ENCODE measurements at regions not wholly inside any gene's neighbourhood (a gene's known extent, or its start where the extent isn't known, plus 50 kb on each side); places are given as distances from the start of the nearest gene placed in this dataset.

DNA sequence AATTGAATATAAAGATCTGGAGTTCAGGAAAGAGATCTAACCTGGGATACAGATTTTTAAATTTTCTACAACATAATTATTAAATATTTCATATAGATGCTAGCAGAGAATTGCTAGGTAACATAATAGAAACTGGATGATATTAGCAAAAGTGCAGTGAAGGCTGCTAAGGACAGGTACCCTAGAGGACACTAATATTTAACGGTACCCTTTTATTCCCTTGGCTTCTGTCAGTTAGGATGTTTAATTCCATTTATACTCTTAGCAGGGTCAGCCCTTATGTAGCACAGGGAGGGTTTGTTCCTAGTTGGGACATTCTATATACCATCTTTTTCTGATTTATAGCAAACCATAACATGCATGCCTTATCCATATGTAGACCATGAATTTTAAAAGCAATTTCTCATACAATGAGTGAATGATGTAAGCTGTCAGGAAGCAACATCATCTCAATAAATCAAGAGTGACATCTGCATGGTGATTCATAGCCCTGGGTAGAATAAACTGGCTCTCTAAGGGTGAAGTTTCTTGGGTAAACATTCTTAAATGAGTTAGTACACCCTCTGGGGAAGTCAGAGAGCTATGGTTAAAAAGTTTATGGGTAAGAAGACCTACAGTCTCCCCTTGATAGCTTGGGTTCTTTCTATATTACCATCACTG lies 404.4 kb upstream of the MGAT4C start:
- H3K36me3 Mint-ChIP-seq (ENCODE audit: unreplicated experiment): no peaks in the 10 kb centered on the region
- H3K27me3 Mint-ChIP-seq (ENCODE audit: unreplicated experiment): no peaks in the 10 kb centered on the region
- DNase-seq: no peak
- H3K27ac Mint-ChIP-seq (ENCODE audit: unreplicated experiment): no peak overlapping the region
- H3K4me1 Mint-ChIP-seq (ENCODE audit: low read depth, unreplicated experiment): no peaks in the 10 kb centered on the region
- H3K9me3 Mint-ChIP-seq (ENCODE audit: unreplicated experiment): no peaks in the 10 kb centered on the region
- TF ChIP-seq, protein P1, sequence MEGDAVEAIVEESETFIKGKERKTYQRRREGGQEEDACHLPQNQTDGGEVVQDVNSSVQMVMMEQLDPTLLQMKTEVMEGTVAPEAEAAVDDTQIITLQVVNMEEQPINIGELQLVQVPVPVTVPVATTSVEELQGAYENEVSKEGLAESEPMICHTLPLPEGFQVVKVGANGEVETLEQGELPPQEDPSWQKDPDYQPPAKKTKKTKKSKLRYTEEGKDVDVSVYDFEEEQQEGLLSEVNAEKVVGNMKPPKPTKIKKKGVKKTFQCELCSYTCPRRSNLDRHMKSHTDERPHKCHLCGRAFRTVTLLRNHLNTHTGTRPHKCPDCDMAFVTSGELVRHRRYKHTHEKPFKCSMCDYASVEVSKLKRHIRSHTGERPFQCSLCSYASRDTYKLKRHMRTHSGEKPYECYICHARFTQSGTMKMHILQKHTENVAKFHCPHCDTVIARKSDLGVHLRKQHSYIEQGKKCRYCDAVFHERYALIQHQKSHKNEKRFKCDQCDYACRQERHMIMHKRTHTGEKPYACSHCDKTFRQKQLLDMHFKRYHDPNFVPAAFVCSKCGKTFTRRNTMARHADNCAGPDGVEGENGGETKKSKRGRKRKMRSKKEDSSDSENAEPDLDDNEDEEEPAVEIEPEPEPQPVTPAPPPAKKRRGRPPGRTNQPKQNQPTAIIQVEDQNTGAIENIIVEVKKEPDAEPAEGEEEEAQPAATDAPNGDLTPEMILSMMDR (IDR thresholded peaks at IDR 0.05; ENCODE audit: partially characterized antibody, unreplicated experiment): no peak
- H3K4me3 Mint-ChIP-seq (ENCODE audit: unreplicated experiment): no peak overlapping the region

DNA sequence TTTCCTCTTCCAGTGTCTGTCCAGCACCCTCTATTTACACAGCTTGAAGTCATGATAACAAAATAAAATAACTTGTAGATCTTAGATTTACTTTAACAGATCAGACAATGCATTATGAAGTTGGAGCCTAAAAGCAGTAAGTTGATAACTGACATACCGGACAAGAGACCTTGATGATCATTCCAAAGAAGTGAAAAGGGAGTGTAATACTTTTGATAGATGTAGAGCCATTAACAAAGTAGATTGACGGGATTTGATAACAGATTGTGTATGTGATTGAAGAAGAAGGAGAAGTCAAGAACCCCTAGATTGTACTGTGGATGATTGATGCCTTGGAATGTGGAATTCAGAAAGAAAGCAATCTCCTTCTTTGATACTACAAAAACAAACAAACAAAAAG lies 403.8 kb upstream of the MGAT4C start:
- no peaks in the 10 kb centered on the region for H3K27me3 Mint-ChIP-seq (ENCODE audit: unreplicated experiment)
- H3K36me3 Mint-ChIP-seq (ENCODE audit: unreplicated experiment): no peaks in the 10 kb centered on the region
- no peaks in the 10 kb centered on the region for H3K9me3 Mint-ChIP-seq (ENCODE audit: unreplicated experiment)
- TF ChIP-seq, protein P1 (IDR thresholded peaks at IDR 0.05; ENCODE audit: partially characterized antibody, unreplicated experiment): no peak
- no peaks in the 10 kb centered on the region for H3K4me1 Mint-ChIP-seq (ENCODE audit: low read depth, unreplicated experiment)
- no peak overlapping the region for H3K27ac Mint-ChIP-seq (ENCODE audit: unreplicated experiment)
- DNase-seq: no peak
- no peak overlapping the region for H3K4me3 Mint-ChIP-seq (ENCODE audit: unreplicated experiment)

- TF ChIP-seq, protein P1 (IDR thresholded peaks at IDR 0.05; ENCODE audit: partially characterized antibody, unreplicated experiment): no peak
- no peak overlapping the region for H3K27ac Mint-ChIP-seq (ENCODE audit: unreplicated experiment)
- H3K36me3 Mint-ChIP-seq (ENCODE audit: unreplicated experiment): no peaks in the 10 kb centered on the region
- H3K27me3 Mint-ChIP-seq (ENCODE audit: unreplicated experiment): no peaks in the 10 kb centered on the region
- H3K4me3 Mint-ChIP-seq (ENCODE audit: unreplicated experiment): no peak overlapping the region
- no peaks in the 10 kb centered on the region for H3K9me3 Mint-ChIP-seq (ENCODE audit: unreplicated experiment)
- no peak for DNase-seq
- no peaks in the 10 kb centered on the region for H3K4me1 Mint-ChIP-seq (ENCODE audit: low read depth, unreplicated experiment)
These were observed 402.1 kb upstream of the MGAT4C start for GRCh38 chr12:86658303-86658702.

DNA sequence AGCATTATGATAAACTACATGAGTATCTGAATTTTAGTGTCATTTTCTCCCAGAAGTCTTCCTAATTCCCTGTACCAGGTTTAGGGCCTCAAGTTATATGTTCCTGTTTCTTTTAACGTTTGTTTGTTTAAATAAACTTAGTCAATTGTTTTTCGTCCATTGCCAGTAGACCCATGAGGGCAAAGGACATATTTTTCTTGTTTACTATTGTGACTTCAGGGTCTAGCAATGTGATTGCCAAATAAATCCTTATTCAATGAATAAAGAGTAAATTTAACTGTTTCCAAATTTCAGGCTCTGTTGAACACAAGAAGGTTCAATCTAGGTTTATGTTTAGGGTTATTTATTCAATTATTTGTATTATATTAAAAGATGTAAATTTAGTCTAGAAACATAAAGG lies 391.6 kb upstream of the MGAT4C start:
- Mint-ChIP-seq H3K36me3 (ENCODE audit: unreplicated experiment) (no peaks in the 10 kb centered on the region), H3K27ac (ENCODE audit: unreplicated experiment) (no peak overlapping the region), H3K4me3 (ENCODE audit: unreplicated experiment) (no peak overlapping the region), H3K4me1 (ENCODE audit: low read depth, unreplicated experiment) (no peaks in the 10 kb centered on the region), H3K9me3 (ENCODE audit: unreplicated experiment) (no peaks in the 10 kb centered on the region), H3K27me3 (ENCODE audit: unreplicated experiment) (no peaks in the 10 kb centered on the region)
- no peak for DNase-seq
- TF ChIP-seq, protein P1 (IDR thresholded peaks at IDR 0.05; ENCODE audit: partially characterized antibody, unreplicated experiment): no peak

DNA sequence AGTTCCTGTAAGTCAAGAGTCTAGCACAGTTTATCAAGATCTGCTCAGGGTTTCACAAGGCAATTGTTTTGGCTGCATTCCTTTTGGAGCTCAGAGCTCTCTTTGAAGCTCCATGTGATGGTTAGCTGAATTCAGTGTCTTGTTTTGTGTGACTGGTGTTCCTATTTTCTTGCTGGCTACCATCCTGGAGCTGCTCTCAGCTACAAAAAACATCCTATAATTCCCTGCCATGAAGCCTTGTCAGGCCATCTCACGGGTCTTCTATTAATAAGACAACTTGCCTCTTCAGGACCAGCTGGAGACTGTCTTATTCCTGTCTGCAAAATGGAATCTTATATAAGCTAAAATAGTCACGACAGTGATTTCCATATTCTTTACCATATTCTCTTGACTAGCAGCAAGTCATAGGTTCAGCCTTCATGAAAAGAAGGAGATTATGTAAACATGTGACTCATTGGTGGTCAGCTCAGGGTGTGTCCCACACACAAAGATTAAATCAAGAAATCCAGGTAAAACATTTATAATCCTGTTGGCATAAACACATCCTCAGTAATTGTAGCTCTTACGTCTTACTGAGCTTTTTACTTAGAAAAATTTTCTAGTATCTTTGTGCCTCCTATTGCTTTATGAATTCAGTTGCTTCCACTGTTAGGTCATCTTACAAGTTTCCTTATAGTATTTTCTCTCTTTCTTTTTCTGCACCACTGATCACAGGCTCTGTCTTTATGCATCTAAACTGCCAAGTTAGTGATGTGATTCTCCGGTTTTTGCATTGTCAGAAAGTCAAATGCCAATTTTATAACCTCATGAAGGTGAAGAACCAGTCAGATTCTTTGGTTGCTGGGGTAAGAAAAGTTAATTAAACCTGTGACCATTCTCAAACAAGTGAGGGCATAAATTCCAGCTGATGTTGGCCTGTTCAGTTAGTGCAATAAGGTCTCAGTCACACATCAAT lies 378.5 kb upstream of the MGAT4C start:
- H3K36me3 Mint-ChIP-seq (ENCODE audit: unreplicated experiment): no peaks in the 10 kb centered on the region
- peaks cover 4% of the 10 kb centered on the region for H3K9me3 Mint-ChIP-seq (ENCODE audit: unreplicated experiment)
- H3K4me1 Mint-ChIP-seq (ENCODE audit: low read depth, unreplicated experiment): no peaks in the 10 kb centered on the region
- TF ChIP-seq, protein P1 (IDR thresholded peaks at IDR 0.05; ENCODE audit: partially characterized antibody, unreplicated experiment): no peak
- H3K27me3 Mint-ChIP-seq (ENCODE audit: unreplicated experiment): no peaks in the 10 kb centered on the region
- no peak for DNase-seq
- H3K27ac Mint-ChIP-seq (ENCODE audit: unreplicated experiment): no peak overlapping the region
- no peak overlapping the region for H3K4me3 Mint-ChIP-seq (ENCODE audit: unreplicated experiment)

All from glutamatergic neuron (in vitro differentiated cells).